ENCODE measurements at regions not wholly inside any gene's neighbourhood (a gene's known extent, or its start where the extent isn't known, plus 50 kb on each side); places are given as distances from the start of the nearest gene placed in this dataset.

DNA sequence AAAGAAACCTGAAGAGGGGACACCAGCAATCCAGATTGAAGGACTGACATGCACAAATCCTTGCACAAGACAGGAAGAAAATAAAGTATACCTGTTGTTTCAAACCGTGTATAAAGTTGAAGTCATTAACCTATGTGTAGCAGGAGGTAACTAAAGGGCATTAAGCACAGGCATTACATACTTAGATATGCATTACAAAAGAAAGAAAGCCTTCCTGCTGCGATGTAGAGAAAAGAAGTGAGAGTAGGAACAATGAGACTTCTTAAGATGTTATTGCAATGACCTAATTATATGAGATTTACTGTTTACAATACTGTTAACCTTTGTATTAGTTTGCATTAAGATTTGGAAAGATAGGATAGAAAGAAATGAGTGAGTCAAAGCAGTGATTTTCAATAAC lies 308.9 kb upstream of the PTPRD start:
- Histone ChIP-seq H3K27me3 (no peaks in the 10 kb centered on the region), H3K27ac (no peak overlapping the region), H3K4me1 (no peaks in the 10 kb centered on the region), H3K36me3 (no peaks in the 10 kb centered on the region), H3K4me3 (no peak overlapping the region), H3K9me3 (no peaks in the 10 kb centered on the region)
- no peak for TF ChIP-seq POLR2A (IDR thresholded peaks at IDR 0.05)
- no peak for TF ChIP-seq EP300 (IDR thresholded peaks at IDR 0.05)
- TF ChIP-seq POLR2AphosphoS5 (IDR thresholded peaks at IDR 0.05) = no peak
- TF ChIP-seq, protein P1, sequence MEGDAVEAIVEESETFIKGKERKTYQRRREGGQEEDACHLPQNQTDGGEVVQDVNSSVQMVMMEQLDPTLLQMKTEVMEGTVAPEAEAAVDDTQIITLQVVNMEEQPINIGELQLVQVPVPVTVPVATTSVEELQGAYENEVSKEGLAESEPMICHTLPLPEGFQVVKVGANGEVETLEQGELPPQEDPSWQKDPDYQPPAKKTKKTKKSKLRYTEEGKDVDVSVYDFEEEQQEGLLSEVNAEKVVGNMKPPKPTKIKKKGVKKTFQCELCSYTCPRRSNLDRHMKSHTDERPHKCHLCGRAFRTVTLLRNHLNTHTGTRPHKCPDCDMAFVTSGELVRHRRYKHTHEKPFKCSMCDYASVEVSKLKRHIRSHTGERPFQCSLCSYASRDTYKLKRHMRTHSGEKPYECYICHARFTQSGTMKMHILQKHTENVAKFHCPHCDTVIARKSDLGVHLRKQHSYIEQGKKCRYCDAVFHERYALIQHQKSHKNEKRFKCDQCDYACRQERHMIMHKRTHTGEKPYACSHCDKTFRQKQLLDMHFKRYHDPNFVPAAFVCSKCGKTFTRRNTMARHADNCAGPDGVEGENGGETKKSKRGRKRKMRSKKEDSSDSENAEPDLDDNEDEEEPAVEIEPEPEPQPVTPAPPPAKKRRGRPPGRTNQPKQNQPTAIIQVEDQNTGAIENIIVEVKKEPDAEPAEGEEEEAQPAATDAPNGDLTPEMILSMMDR (IDR thresholded peaks at IDR 0.05) = no peak
- ATAC-seq = no peak
- WGBS, 2 donors (ENCODE audit: low coverage in 1 of 2) = 32 to 34% methylated on average over 2 of the region's 2 CpGs

DNA sequence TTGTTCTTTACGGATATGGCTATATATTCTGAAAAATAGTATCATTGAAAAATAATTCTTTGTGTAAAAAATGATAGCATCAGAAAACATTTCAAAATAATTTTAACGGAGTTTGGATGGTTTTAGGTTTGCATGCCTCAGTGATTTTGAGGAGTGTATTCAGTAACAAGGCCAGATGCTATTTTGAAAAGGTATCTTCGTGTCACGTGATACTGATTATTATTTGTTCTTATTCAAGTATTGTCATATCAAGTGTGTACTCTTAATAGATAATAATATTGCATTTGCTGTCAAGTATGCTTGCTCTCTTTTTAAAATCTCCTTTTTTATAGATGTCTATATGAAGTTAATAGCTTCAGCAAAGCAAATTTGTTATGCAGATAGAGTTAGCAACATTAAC lies 313.1 kb upstream of the PTPRD start:
- ATAC-seq = no peak
- Histone ChIP-seq H3K27ac (no peak overlapping the region), H3K27me3 (no peaks in the 10 kb centered on the region), H3K4me1 (no peaks in the 10 kb centered on the region), H3K9me3 (no peaks in the 10 kb centered on the region), H3K36me3 (no peaks in the 10 kb centered on the region), H3K4me3 (no peak overlapping the region)
- 66 to 96% methylated on average over 4 of the region's 4 CpGs for WGBS, 2 donors (ENCODE audit: low coverage in 1 of 2)
- no peak for TF ChIP-seq EP300 (IDR thresholded peaks at IDR 0.05)
- no peak for TF ChIP-seq POLR2AphosphoS5 (IDR thresholded peaks at IDR 0.05)
- TF ChIP-seq, protein P1 (IDR thresholded peaks at IDR 0.05) = no peak
- TF ChIP-seq POLR2A (IDR thresholded peaks at IDR 0.05) = no peak

DNA sequence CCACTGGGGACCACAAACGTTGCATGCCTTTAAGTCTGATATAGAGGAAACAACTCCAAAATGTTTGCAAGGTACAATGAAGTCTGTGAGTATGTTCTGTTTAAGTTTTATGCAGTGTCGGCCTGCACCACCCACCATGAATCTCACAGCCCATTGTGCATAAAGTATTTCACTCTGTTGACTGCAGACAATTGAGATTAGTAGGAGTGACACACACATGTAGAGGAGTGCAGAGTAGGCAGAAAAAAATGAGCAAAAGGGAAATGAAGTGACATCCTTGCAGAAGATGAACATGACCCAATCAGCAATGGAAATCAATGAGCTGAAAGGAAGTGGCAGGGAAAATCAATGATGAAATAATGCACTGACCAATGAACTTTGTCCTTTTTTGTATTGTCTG lies 315.6 kb upstream of the PTPRD start:
- H3K27ac ChIP-seq = no peak overlapping the region
- no peaks in the 10 kb centered on the region for H3K4me1 ChIP-seq
- 77 to 89% methylated on average over 1 to 2 of the region's 2 CpGs for WGBS, 2 donors (ENCODE audit: low coverage in 1 of 2)
- no peak overlapping the region for H3K4me3 ChIP-seq
- no peak for ATAC-seq
- no peaks in the 10 kb centered on the region for H3K36me3 ChIP-seq
- H3K9me3 ChIP-seq = no peaks in the 10 kb centered on the region
- H3K27me3 ChIP-seq = no peaks in the 10 kb centered on the region
- TF ChIP-seq POLR2AphosphoS5 (IDR thresholded peaks at IDR 0.05) = no peak
- no peak for TF ChIP-seq POLR2A (IDR thresholded peaks at IDR 0.05)
- TF ChIP-seq, protein P1 (IDR thresholded peaks at IDR 0.05) = no peak
- TF ChIP-seq EP300 (IDR thresholded peaks at IDR 0.05) = no peak

DNA sequence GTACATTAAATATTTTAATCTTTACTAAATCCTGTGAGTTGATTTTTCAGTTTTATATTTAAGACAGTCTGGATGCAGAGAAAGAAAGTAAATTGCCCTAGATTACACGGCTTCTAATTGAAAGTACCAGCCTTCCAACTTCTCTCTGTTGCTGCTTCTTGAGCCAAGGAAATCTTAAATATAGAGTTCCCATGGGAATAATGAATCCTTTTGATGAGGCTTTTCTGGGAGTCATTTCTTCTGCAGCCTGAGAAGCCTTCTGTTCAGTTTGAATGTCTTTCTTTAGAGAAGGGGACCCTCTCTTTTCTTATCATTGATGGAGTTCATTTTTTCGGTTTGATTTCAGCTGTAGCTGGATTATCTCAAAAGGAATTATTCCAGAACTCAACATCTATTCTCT lies 317.3 kb upstream of the PTPRD start:
- Histone ChIP-seq H3K27ac (no peak overlapping the region), H3K4me1 (no peaks in the 10 kb centered on the region), H3K4me3 (no peak overlapping the region), H3K36me3 (no peaks in the 10 kb centered on the region), H3K27me3 (no peaks in the 10 kb centered on the region), H3K9me3 (no peaks in the 10 kb centered on the region)
- 69 to 70% methylated on average over 2 of the region's 2 CpGs for WGBS, 2 donors (ENCODE audit: low coverage in 1 of 2)
- ATAC-seq = no peak
- TF ChIP-seq POLR2AphosphoS5 (IDR thresholded peaks at IDR 0.05) (no peak), EP300 (IDR thresholded peaks at IDR 0.05) (no peak), POLR2A (IDR thresholded peaks at IDR 0.05) (no peak)
- TF ChIP-seq, protein P1 (IDR thresholded peaks at IDR 0.05) = no peak

DNA sequence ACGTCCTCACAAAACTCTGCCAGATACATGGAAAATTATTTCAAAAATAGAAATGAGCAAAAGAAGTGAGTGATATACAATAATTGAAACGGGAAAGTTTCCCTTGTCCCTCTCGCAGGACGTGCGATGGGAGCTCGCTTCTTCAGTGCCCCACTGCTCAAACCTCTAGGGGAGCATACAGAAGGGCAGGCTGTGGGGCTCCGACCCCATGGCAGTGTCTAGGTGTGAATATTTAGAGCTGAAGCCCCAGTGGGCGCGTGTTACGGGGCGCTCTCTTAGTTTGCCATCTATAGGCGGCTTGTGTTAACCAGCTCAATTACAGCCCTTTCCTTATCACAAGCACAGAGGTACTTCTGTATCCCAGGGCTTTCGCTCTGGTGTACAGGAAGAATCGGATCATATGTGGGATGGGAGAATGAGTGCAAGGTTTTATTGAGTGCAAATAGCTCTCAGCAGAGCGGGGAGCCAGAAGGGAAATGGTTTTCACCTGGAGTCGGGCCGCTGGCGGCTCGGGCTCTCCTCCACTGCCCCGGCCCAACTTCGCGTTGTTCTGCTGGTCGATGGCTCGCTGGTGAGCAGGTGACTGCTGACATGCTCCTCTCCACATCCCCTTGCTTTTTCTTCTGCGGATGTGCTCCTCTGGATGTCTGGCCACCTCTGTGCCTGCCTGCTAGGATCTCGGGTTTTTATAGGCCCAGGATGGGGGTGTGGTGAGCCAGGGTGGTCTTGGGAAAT lies 334.0 kb upstream of the PTPRD start:
- H3K9me3 ChIP-seq = no peaks in the 10 kb centered on the region
- H3K4me1 ChIP-seq = no peaks in the 10 kb centered on the region
- H3K4me3 ChIP-seq = no peak overlapping the region
- no peak overlapping the region for H3K27ac ChIP-seq
- ATAC-seq = no peak
- H3K27me3 ChIP-seq = no peaks in the 10 kb centered on the region
- TF ChIP-seq, protein P1 (IDR thresholded peaks at IDR 0.05) = no peak
- TF ChIP-seq POLR2AphosphoS5 (IDR thresholded peaks at IDR 0.05) (no peak), EP300 (IDR thresholded peaks at IDR 0.05) (no peak), POLR2A (IDR thresholded peaks at IDR 0.05) (no peak)
- no peaks in the 10 kb centered on the region for H3K36me3 ChIP-seq
- 86 to 100% methylated on average over 5 to 11 of the region's 26 CpGs for WGBS, 2 donors (ENCODE audit: low coverage in 1 of 2)

All from gastroesophageal sphincter (tissue), 4 donors.